Urinary bladder (tissue), 3 donors: ENCODE measurements at regions not wholly inside any gene's neighbourhood (a gene's known extent, or its start where the extent isn't known, plus 50 kb on each side); places are given as distances from the start of the nearest gene placed in this dataset.

Source experiments
- DNase-seq: peaks from one replicate; pipeline ENCODE4 v3.0.0-alpha.2; 2015; ENCODE audit errors: extremely low spot score
- H3K27ac ChIP-seq: one replicate; pipeline ENCODE4 v1.5.1; 2013; ENCODE audit warnings: low read depth, mild to moderate bottlenecking, moderate library complexity
- H3K36me3 ChIP-seq: one replicate; pipeline ENCODE4 v1.6.1; 2013; ENCODE audit warnings: mild to moderate bottlenecking, moderate library complexity; ENCODE audit not compliant: insufficient read depth
- H3K4me1 ChIP-seq: one replicate; pipeline ENCODE4 v1.6.1; 2013; ENCODE audit warnings: mild to moderate bottlenecking, moderate library complexity; ENCODE audit not compliant: insufficient read depth
- H3K4me3 ChIP-seq: one replicate; pipeline ENCODE4 v1.5.1; 2013; ENCODE audit warnings: low read depth, low read length
- WGBS: extraction: QIAGEN DNeasy Blood & Tissue Kit; methylation state at CpG from one replicate; pipeline ENCODE4 v1.1.7; 2013; 5-methylcytosine and 5-hydroxymethylcytosine counted together
- donor health status: healthy with polysubstance abuse.
- donor health status: healthy.

DNA sequence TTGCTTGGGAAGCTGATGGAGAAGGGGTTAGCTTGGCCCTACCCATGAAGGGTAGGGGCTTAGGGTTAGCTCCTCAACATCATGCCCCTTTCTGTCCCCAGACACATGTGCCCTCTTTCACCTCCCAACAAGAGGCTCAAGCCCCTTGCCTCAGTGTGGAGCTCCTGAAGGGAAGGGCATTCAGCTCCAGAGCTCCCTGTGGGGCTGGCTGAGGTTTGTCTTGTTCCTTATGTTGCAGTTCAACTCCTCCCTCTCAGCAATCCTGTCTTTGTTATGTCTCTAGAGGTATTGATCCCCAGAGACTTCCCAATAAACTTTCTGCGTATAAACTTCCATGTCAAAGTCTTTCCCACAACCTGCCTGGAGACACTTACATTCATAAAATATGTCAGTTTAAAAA is 252.2 kb upstream of the SP4 start:
- Histone ChIP-seq H3K36me3 (no peaks in the 10 kb centered on the region), H3K4me3 (no peak overlapping the region), H3K27ac (no peak overlapping the region), H3K4me1 (no peaks in the 10 kb centered on the region)
- no peak for DNase-seq
- 39% methylated on average over 1 of the region's 1 CpG for WGBS

DNA sequence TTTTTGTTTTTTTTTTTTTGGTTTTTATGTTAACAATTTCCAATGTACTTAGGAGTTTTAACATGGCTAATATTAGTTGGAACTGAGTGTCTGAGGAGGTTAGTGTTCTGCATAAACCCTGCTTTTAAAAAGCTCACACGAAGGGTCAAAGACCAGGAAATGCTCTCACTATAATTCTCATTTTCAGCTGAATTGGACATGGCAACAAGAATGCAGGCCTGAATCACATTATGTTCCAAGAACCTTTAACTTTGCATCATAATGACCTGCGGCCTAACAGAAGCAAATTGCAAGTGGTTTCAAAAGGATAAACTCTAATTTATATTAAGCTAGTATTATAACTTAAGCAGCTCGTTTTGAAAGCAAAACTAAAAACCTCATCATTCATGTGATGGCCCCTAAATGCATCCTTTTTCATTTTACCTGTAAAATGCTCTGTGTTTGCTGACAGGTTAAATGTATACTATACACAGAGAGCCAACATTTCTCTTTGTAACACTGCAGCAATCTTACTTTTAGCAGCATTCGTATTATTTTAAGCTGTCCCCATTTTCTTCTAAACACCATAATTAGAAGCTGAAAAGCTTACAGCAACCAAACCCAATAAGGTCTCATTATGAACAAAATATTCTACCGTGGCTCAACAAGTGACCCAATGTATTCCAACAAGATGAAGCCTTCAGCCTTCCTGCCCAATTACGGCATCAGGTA is 242.8 kb upstream of the SP4 start:
- WGBS = 49% methylated on average over 6 of the region's 6 CpGs

DNA sequence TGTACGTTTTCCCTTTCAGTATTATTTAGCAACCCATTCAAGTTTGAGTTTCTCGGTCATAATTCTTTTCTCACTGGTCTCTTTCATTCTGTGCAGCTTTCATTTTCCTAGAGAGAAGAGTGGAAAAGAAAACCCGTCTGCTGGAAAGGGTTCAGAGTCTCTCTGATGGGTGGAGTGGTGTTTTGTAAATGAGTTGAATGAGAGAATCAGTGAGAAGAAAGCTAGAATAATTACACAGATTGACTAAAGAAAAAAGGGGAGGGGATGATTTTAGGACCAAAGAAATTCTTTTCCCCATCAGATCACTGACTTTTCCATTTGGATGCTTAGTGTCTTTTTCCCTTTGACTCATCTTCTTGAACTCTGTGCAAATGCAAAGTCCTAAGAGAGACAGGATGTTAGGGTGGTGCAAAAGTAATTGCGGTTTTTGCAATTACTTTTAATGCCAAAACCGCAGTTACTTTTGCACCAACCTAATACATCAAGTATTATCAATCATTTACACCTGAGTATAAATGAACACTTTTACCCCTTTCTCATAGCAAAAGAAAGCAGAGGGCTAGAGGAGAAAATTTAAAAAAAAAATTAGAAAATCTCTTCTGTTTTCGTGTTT is 242.1 kb upstream of the SP4 start:
- 77% methylated on average over 6 of the region's 6 CpGs for WGBS
- H3K27ac ChIP-seq = no peak overlapping the region
- no peak overlapping the region for H3K4me3 ChIP-seq
- no peak for DNase-seq
- H3K4me1 ChIP-seq = no peaks in the 10 kb centered on the region
- no peaks in the 10 kb centered on the region for H3K36me3 ChIP-seq

More for the DNA sequence above, 242.8 kb upstream of the SP4 start:
- H3K36me3 ChIP-seq = no peaks in the 10 kb centered on the region
- no peak for DNase-seq
- H3K4me3 ChIP-seq = no peak overlapping the region
- H3K27ac ChIP-seq = no peak overlapping the region
- no peaks in the 10 kb centered on the region for H3K4me1 ChIP-seq

DNA sequence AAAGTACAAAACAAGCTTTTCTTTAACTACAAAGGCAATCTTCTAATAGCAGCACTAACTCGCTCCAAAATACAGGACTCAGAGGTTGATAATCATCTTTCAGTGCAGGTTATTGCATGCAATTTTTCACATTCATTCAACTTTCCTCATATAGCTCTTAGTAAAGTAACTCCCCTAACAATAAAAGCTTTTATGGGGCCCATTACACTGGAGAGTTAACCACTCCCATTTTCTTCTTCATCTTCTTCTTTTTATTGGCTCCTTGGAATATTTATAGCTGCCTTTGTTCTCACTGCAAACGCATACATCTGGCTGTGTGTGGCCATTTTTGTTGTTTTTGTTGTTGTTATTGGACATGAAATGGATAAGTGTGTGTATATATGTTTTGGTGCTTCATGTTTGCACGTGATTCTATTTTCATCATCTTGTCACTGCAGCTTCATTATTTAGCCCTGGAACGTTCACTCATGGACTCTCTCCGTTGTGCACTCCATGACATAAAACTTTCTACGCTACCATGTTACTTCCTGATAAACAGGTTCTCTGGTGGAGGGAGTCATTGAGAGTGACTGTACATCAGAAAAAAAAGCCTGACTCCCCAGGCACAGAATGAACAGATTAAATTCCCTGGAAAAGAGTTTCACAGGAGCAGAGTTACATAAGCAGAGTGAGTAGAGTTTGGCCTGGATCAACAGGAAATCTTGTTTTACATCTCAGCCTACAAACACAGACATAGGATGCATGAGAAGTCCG is 236.4 kb upstream of the SP4 start:
- DNase-seq = peak; percentile 45
- H3K36me3 ChIP-seq = no peaks in the 10 kb centered on the region
- no peak overlapping the region for H3K4me3 ChIP-seq
- no peaks in the 10 kb centered on the region for H3K4me1 ChIP-seq
- no peak overlapping the region for H3K27ac ChIP-seq
- WGBS = 55% methylated on average over 7 of the region's 7 CpGs

DNA sequence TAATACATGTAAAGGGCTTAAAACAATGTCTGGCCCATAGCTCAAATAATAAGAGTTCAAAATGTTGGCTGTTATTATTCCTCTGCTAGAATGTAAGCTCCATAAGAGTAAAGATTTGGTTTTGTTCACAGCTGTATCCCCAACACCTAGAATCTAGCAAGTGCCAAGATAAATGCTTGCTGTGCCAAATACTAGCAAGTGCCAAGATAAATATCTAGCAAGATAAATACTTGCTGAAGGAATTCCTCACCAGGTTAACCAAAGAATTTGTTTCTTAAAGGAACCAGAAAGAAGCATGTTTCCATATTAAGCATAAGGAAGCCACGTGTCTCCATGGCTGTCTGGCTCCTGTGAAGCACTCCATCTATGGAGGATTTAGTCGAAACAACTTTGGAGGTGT is 235.2 kb upstream of the SP4 start:
- 67% methylated on average over 2 of the region's 2 CpGs for WGBS
- Histone ChIP-seq H3K36me3 (no peaks in the 10 kb centered on the region), H3K4me3 (no peak overlapping the region), H3K27ac (no peak overlapping the region), H3K4me1 (no peaks in the 10 kb centered on the region)
- DNase-seq = no peak

DNA sequence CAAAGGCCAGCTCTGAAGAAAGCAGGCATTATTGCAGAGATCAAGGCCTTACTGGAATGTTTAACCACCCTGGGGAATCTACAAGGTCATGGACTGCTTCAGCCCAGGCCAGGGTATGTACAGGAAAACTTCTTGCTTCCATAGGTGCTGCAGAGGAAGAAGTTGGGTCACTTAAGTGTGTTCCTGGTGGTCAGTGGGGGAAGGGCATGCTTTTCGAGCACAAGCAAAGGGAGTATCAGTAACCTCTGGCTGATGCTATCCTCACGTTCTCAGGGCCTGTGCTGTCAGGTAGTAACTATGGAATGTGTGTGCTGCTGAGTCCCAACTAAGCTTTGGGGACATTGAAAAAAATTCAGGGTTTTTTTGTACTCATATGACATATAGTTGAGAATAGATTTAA is 234.0 kb upstream of the SP4 start:
- H3K4me1 ChIP-seq = no peaks in the 10 kb centered on the region
- H3K36me3 ChIP-seq = no peaks in the 10 kb centered on the region
- 75% methylated on average over 2 of the region's 2 CpGs for WGBS
- no peak overlapping the region for H3K27ac ChIP-seq
- H3K4me3 ChIP-seq = no peak overlapping the region
- no peak for DNase-seq

DNA sequence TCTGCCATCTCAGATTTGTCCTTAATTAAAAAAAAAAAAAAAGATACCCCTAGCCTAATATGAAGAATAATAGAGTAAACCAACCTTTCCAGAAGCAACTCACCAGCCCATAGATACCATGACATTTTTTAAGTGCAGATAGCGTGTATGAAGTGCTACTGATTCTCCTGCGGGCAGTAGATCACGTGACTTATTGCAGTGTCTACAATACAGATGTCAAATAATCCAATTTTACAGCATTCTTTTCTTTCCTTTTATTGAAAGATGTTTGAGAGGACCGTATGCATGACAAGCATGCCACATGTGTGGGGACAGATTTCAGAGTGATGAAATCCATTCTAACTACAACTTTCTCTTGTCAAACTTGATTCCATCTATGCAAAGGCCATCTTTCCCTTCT is 232.9 kb upstream of the SP4 start:
- Histone ChIP-seq H3K4me3 (no peak overlapping the region), H3K27ac (no peak overlapping the region), H3K36me3 (no peaks in the 10 kb centered on the region), H3K4me1 (no peaks in the 10 kb centered on the region)
- no peak for DNase-seq
- WGBS = 81% methylated on average over 4 of the region's 4 CpGs

DNA sequence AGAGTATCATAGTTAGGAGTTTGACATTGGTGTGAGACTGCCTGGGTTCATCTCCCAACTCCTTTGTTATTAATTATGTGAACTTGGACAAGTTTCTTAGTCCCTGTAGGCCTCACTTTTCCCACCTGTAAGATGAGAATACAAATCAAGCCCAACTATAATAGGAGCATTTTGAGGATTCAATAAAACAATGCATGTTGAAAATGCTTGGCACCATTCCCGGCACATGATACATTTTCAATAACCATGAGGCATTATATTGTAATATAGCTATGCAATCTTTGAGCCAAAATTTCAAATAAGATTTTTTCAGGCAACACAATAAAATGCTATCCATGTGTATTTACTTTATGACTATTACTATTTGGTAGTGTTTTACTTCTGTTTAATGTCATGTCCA is 229.0 kb upstream of the SP4 start:
- Histone ChIP-seq H3K4me3 (no peak overlapping the region), H3K27ac (no peak overlapping the region), H3K4me1 (no peaks in the 10 kb centered on the region), H3K36me3 (no peaks in the 10 kb centered on the region)
- no peak for DNase-seq
- WGBS = 85% methylated on average over 1 of the region's 1 CpG

DNA sequence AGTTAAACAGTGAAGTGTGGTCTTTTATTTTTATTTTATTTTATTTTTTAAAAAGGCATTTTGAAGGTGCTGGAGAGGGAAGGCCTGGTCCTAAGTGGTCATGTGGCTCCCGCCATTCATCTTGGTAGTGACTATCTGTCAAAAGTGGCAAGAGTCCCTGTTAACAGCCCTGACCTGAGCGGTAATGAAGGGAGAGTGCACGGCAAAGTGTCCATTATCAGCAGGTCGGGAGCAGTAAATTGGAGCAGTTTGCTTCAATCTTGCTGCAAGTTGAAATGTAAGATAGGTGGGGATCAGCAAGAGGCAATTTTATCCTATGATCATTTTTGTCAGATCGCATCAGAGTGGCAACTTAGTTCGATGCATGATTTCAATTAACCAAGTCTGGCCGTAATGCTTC is 227.4 kb upstream of the SP4 start:
- Histone ChIP-seq H3K27ac (no peak overlapping the region), H3K4me3 (no peak overlapping the region), H3K36me3 (no peaks in the 10 kb centered on the region), H3K4me1 (no peaks in the 10 kb centered on the region)
- no peak for DNase-seq
- WGBS = 61% methylated on average over 7 of the region's 7 CpGs

DNA sequence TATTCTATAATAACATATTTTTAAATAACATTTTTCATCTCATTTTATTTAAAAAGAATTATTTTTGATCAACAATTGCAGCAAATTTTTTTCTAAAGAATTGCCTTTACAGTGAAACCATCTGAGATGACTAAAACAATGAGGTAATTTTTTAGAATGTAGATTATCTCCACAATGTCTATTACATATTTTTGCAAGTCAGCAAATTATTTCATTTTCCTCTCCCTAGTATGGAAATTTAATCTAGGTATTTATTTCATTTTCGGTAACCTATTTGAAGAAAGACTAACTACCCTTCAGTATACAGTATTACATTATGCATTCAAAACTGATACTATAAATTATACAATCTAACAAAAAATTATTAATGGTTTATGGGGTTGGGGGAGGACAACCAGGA is 213.2 kb upstream of the SP4 start:
- H3K27ac ChIP-seq = no peak overlapping the region
- no peak overlapping the region for H3K4me3 ChIP-seq
- H3K4me1 ChIP-seq = no peaks in the 10 kb centered on the region
- WGBS = 92% methylated on average over 1 of the region's 1 CpG
- H3K36me3 ChIP-seq = no peaks in the 10 kb centered on the region
- DNase-seq = no peak

DNA sequence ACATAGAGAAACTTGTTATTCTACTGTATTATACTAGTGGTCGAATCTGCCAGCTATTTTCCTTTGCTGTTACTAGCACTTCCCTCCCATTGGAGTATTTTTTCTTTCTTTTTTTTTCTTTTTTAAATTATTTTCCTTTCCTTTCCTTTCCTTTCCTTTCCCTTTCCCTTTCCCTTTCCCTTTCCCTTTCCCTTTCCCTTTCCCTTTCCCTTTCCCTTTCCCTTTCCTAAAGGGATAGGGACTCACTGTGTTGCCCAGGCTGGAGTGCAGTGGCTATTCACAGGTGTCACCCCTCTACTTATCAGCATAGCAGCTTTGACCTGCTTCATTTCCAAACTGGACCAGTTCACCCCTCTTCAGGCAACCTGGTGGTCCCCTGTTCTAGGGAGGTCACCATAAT is 212.6 kb upstream of the SP4 start:
- H3K4me3 ChIP-seq = no peak overlapping the region
- no peaks in the 10 kb centered on the region for H3K36me3 ChIP-seq
- no peaks in the 10 kb centered on the region for H3K4me1 ChIP-seq
- no peak for DNase-seq
- WGBS = 74% methylated on average over 1 of the region's 1 CpG
- no peak overlapping the region for H3K27ac ChIP-seq

DNA sequence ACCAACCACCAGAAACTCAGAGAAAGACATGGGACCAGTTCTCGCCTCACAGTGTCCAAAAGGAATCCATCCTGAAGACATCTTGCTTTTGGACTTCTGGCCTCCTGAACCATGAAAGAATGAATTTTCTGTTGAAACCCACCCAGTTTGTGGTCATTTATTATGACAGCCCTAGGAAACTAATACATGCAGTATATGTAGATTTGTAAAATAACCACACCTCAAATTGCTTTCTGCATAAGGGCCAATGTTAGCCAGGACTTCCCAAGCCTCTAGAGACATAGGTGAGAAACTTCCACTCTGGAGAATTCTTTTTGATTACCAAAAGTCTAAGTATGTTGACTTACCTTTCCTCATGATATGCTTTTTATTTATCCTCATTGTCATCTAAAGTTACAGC is 210.5 kb upstream of the SP4 start:
- H3K4me1 ChIP-seq = no peaks in the 10 kb centered on the region
- H3K36me3 ChIP-seq = no peaks in the 10 kb centered on the region
- H3K27ac ChIP-seq = no peak overlapping the region
- WGBS = 92% methylated on average over 1 of the region's 1 CpG
- no peak for DNase-seq
- H3K4me3 ChIP-seq = no peak overlapping the region

DNA sequence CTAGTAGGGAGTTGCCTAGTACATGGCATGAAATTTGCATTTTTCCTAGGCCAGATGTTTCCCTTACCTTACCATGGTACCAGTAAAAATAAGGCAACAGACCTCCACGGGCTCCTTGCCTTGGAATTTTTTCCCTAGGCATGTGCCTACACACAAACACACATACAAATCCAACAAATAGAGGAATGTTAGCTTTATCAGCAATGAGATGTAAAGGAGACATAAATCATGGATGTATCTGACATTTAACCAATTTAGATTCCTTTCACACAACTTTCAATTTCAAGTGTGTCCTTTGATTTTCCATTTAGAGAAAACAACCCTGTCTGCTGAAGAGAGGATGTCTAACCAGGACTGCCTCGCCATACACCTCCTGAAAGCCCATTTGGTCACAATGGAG is 209.7 kb upstream of the SP4 start:
- H3K4me1 ChIP-seq = no peaks in the 10 kb centered on the region
- H3K4me3 ChIP-seq = no peak overlapping the region
- 73% methylated on average over 2 of the region's 2 CpGs for WGBS
- DNase-seq = no peak
- no peaks in the 10 kb centered on the region for H3K36me3 ChIP-seq
- no peak overlapping the region for H3K27ac ChIP-seq

DNA sequence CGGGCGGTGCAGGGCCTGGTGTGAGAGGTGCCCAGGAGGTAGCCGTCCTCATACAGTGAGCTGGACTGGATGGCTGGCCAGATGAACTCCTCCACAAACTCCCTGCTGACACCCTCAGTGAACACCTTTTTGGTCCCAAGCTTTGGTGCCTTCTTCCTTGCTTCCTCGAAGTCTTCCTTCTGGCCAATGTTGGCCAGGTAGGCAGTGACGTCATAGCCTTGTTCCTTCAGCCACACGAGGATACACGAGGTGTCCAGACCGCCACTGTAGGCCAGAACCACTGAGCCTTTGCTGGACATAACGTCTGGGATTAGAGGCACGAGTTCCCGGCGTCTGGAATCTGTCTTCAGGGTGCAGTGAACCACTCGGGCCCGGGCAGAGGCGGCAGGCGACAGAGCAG is 206.8 kb upstream of the SP4 start:
- no peak for DNase-seq
- H3K4me1 ChIP-seq = no peaks in the 10 kb centered on the region
- H3K27ac ChIP-seq = no peak overlapping the region
- WGBS = 79% methylated on average over 16 of the region's 16 CpGs
- H3K4me3 ChIP-seq = no peak overlapping the region
- no peaks in the 10 kb centered on the region for H3K36me3 ChIP-seq
